AG10803 (cell line): ENCODE measurements at regions not wholly inside any gene's neighbourhood (a gene's known extent, or its start where the extent isn't known, plus 50 kb on each side); places are given as distances from the start of the nearest gene placed in this dataset.

Experiments used
- DNase-seq: peaks from one replicate; pipeline ENCODE4 v3.0.0; 2010; ENCODE audit warnings: low read depth
- H3K4me3 ChIP-seq: 2 replicates; pipeline ENCODE4 v1.5.1; 2011; ENCODE audit warnings: mild to moderate bottlenecking, low read length, control low read depth
- CTCF ChIP-seq: conservative IDR thresholded peaks from 2 replicates; pipeline ENCODE4 v1.5.1; 2011; ENCODE audit warnings: mild to moderate bottlenecking, low read length, control low read depth, inconsistent platforms

GRCh38 chr9:755454-756381, 85.8 kb upstream of the DMRT1 start:
- no peak overlapping the region for H3K4me3 ChIP-seq
- DNase-seq = peak; percentile 93
- TF ChIP-seq CTCF = no peak

- TF ChIP-seq CTCF = peak; percentile 74
- H3K4me3 ChIP-seq = no peak overlapping the region
- DNase-seq = peak; percentile 63
Observed at GRCh38 chr9:757246-757881, 84.1 kb upstream of the DMRT1 start.

GRCh38 chr9:758146-758545, 83.4 kb upstream of the DMRT1 start:
- no peak for TF ChIP-seq CTCF
- no peak overlapping the region for H3K4me3 ChIP-seq
- no peak for DNase-seq

GRCh38 chr9:759541-759940, 82.0 kb upstream of the DMRT1 start:
- no peak overlapping the region for H3K4me3 ChIP-seq
- TF ChIP-seq CTCF = no peak
- DNase-seq = no peak

- H3K4me3 ChIP-seq = no peak overlapping the region
- no peak for TF ChIP-seq CTCF
- DNase-seq = no peak
Observed at GRCh38 chr9:759983-760736, 81.3 kb upstream of the DMRT1 start.

GRCh38 chr9:761176-761792, 80.2 kb upstream of the DMRT1 start:
- TF ChIP-seq CTCF = no peak
- H3K4me3 ChIP-seq = no peak overlapping the region
- DNase-seq = no peak
